ENCODE measurements at regions not wholly inside any gene's neighbourhood (a gene's known extent, or its start where the extent isn't known, plus 50 kb on each side); places are given as distances from the start of the nearest gene placed in this dataset.

- no peak for TF ChIP-seq CTCF (conservative IDR thresholded peaks at IDR 0.05; ENCODE audit: low read depth, low read length)
- Histone ChIP-seq H4K20me1 (ENCODE audit: insufficient read depth) (no peaks in the 10 kb centered on the region), H3K79me2 (ENCODE audit: insufficient read depth, low read depth) (no peaks in the 10 kb centered on the region), H3K4me2 (no peak overlapping the region), H3K27ac (no peak overlapping the region), H3K9ac (no peak overlapping the region), H3K4me3 (IDR thresholded peaks at IDR 0.05; ENCODE audit: insufficient read depth, low read depth, low read length) (no peak overlapping the region), H3K36me3 (ENCODE audit: insufficient read depth) (no peaks in the 10 kb centered on the region), H3K4me1 (ENCODE audit: low read depth, poor library complexity, severe bottlenecking) (no peaks in the 10 kb centered on the region), H2AFZ (ENCODE audit: low read depth) (no peak overlapping the region), H3K27me3 (ENCODE audit: insufficient read depth, low read depth) (no peaks in the 10 kb centered on the region)
Observed at GRCh38 chr10:28215930-28216329, 86.9 kb downstream of the MPP7 start.

GRCh38 chr10:28214219-28214618, 88.6 kb downstream of the MPP7 start:
- Histone ChIP-seq H3K79me2 (ENCODE audit: insufficient read depth, low read depth) (no peaks in the 10 kb centered on the region), H3K9ac (no peak overlapping the region), H3K27me3 (ENCODE audit: insufficient read depth, low read depth) (no peaks in the 10 kb centered on the region), H4K20me1 (ENCODE audit: insufficient read depth) (no peaks in the 10 kb centered on the region), H3K4me3 (IDR thresholded peaks at IDR 0.05; ENCODE audit: insufficient read depth, low read depth, low read length) (no peak overlapping the region), H3K27ac (no peak overlapping the region), H3K4me2 (no peak overlapping the region), H2AFZ (ENCODE audit: low read depth) (no peak overlapping the region), H3K4me1 (ENCODE audit: low read depth, poor library complexity, severe bottlenecking) (no peaks in the 10 kb centered on the region), H3K36me3 (ENCODE audit: insufficient read depth) (no peaks in the 10 kb centered on the region)
- no peak for TF ChIP-seq CTCF (conservative IDR thresholded peaks at IDR 0.05; ENCODE audit: low read depth, low read length)

- Histone ChIP-seq H3K27ac (no peak overlapping the region), H4K20me1 (ENCODE audit: insufficient read depth) (no peaks in the 10 kb centered on the region), H3K27me3 (ENCODE audit: insufficient read depth, low read depth) (no peaks in the 10 kb centered on the region), H3K9ac (no peak overlapping the region), H3K79me2 (ENCODE audit: insufficient read depth, low read depth) (no peaks in the 10 kb centered on the region), H3K4me1 (ENCODE audit: low read depth, poor library complexity, severe bottlenecking) (no peaks in the 10 kb centered on the region), H3K4me3 (IDR thresholded peaks at IDR 0.05; ENCODE audit: insufficient read depth, low read depth, low read length) (no peak overlapping the region), H2AFZ (ENCODE audit: low read depth) (no peak overlapping the region), H3K4me2 (no peak overlapping the region), H3K36me3 (ENCODE audit: insufficient read depth) (no peaks in the 10 kb centered on the region)
- TF ChIP-seq CTCF (conservative IDR thresholded peaks at IDR 0.05; ENCODE audit: low read depth, low read length), result no peak
Observed at GRCh38 chr10:28211759-28212158, 91.1 kb downstream of the MPP7 start.

- Histone ChIP-seq H3K79me2 (ENCODE audit: insufficient read depth, low read depth) (no peaks in the 10 kb centered on the region), H3K4me1 (ENCODE audit: low read depth, poor library complexity, severe bottlenecking) (no peaks in the 10 kb centered on the region), H3K27ac (no peak overlapping the region), H4K20me1 (ENCODE audit: insufficient read depth) (no peaks in the 10 kb centered on the region), H3K4me3 (IDR thresholded peaks at IDR 0.05; ENCODE audit: insufficient read depth, low read depth, low read length) (no peak overlapping the region), H3K36me3 (ENCODE audit: insufficient read depth) (no peaks in the 10 kb centered on the region), H3K27me3 (ENCODE audit: insufficient read depth, low read depth) (no peaks in the 10 kb centered on the region), H3K4me2 (no peak overlapping the region), H2AFZ (ENCODE audit: low read depth) (no peak overlapping the region), H3K9ac (no peak overlapping the region)
- TF ChIP-seq CTCF (conservative IDR thresholded peaks at IDR 0.05; ENCODE audit: low read depth, low read length), result no peak
Observed at GRCh38 chr10:28207799-28208198, 95.1 kb downstream of the MPP7 start.

- no peaks in the 10 kb centered on the region for H4K20me1 ChIP-seq (ENCODE audit: insufficient read depth)
- H3K27me3 ChIP-seq (ENCODE audit: insufficient read depth, low read depth), result no peaks in the 10 kb centered on the region
- H3K4me3 ChIP-seq (IDR thresholded peaks at IDR 0.05; ENCODE audit: insufficient read depth, low read depth, low read length), result no peak overlapping the region
- H3K9ac ChIP-seq, result no peak overlapping the region
- H3K4me1 ChIP-seq (ENCODE audit: low read depth, poor library complexity, severe bottlenecking), result no peaks in the 10 kb centered on the region
- no peak for TF ChIP-seq CTCF (conservative IDR thresholded peaks at IDR 0.05; ENCODE audit: low read depth, low read length)
- no peak overlapping the region for H3K27ac ChIP-seq
- H3K79me2 ChIP-seq (ENCODE audit: insufficient read depth, low read depth), result no peaks in the 10 kb centered on the region
- no peak overlapping the region for H3K4me2 ChIP-seq
- H2AFZ ChIP-seq (ENCODE audit: low read depth), result no peak overlapping the region
- no peaks in the 10 kb centered on the region for H3K36me3 ChIP-seq (ENCODE audit: insufficient read depth)
Observed at GRCh38 chr10:28202941-28203352, 99.9 kb downstream of the MPP7 start.

Data from KMS-11 (cell line).